IMR-90 (cell line): ENCODE measurements at regions not wholly inside any gene's neighbourhood (a gene's known extent, or its start where the extent isn't known, plus 50 kb on each side); places are given as distances from the start of the nearest gene placed in this dataset.

Experiments used
- ATAC-seq: fragments of 200-7000 bp; cut with Tn5 transposase; 2 replicates; pipeline ENCODE4 v1.9.1; 2020; ENCODE audit warnings: low read depth, mild to moderate bottlenecking, moderate library complexity
- BruUV-seq: library from RNA; stranded (reverse); fragments of 400-500 nt; replicated peaks from 2 replicates; lab custom pipeline; 2021; lab: Mats Ljungman, UMichigan
- CTCF ChIA-PET: fragments of 300-600 bp; formaldehyde crosslinking; extraction: SDS; loops from one replicate; lab custom pipeline; 2021; ENCODE audit warnings: antibody characterized with exemption; lab: Yijun Ruan, JAX
- POLR2A ChIA-PET: fragments of 300-600 bp; sonication (Branson Sonifier 250); formaldehyde crosslinking; loops from one replicate; lab custom pipeline; 2022; ENCODE audit warnings: antibody characterized with exemption; ENCODE audit not compliant: unreplicated experiment; lab: Charles Lee
- DNase-seq: peaks from one replicate; pipeline ENCODE4 v3.0.0; 2013
- H2AFZ ChIP-seq: replicated peaks from 2 replicates; pipeline ENCODE3; 2013; ENCODE audit warnings: low read length, mild to moderate bottlenecking; ENCODE audit not compliant: poor library complexity
- H2AK5ac ChIP-seq: 2 replicates; pipeline ENCODE4 v1.6.1; 2013; ENCODE audit warnings: low read depth, low read length, inconsistent platforms
- H2AK9ac ChIP-seq: replicated peaks from 2 replicates; pipeline ENCODE3; 2013; ENCODE audit warnings: mild to moderate bottlenecking, low read depth, low read length, moderate library complexity; ENCODE audit not compliant: poor library complexity
- H2BK120ac ChIP-seq: 2 replicates; pipeline ENCODE4 v1.6.1; 2013; ENCODE audit warnings: low read depth, low read length, inconsistent platforms
- H2BK15ac ChIP-seq: 3 replicates; pipeline ENCODE4 v1.6.1; 2013; ENCODE audit warnings: low read depth, low read length, inconsistent platforms
- H2BK20ac ChIP-seq: 2 replicates; pipeline ENCODE4 v1.6.1; 2013; ENCODE audit warnings: low read depth, mild to moderate bottlenecking, inconsistent platforms, low read length, moderate library complexity
- H2BK5ac ChIP-seq: 2 replicates; pipeline ENCODE4 v1.6.1; 2013; ENCODE audit warnings: mild to moderate bottlenecking, low read depth, low read length, inconsistent platforms; ENCODE audit not compliant: poor library complexity, severe bottlenecking
- H3K14ac ChIP-seq: replicated peaks from 2 replicates; pipeline ENCODE4 v1.6.1; 2013; ENCODE audit warnings: low read depth, low read length, inconsistent platforms
- H3K18ac ChIP-seq: 2 replicates; pipeline ENCODE4 v1.6.1; 2013; ENCODE audit warnings: low read depth, low read length, control low read depth
- H3K23ac ChIP-seq: 2 replicates; pipeline ENCODE4 v1.6.1; 2013; ENCODE audit warnings: low read depth, low read length, inconsistent platforms
- H3K27ac ChIP-seq: 2 replicates; pipeline ENCODE4 v1.5.1; 2013; ENCODE audit warnings: mild to moderate bottlenecking, control low read depth, low read length; ENCODE audit not compliant: insufficient read depth
- H3K27me3 ChIP-seq: 2 replicates; pipeline ENCODE4 v1.6.1; 2013; ENCODE audit warnings: low read length; ENCODE audit not compliant: control insufficient read depth, insufficient read depth
- H3K36me3 ChIP-seq: 2 replicates; pipeline ENCODE4 v1.6.1; 2013; ENCODE audit warnings: low read length, mixed read lengths; ENCODE audit not compliant: control insufficient read depth, insufficient read depth
- H3K4ac ChIP-seq: 2 replicates; pipeline ENCODE4 v1.6.1; 2013; ENCODE audit warnings: low read depth, low read length, inconsistent platforms
- H3K4me1 ChIP-seq: 2 replicates; pipeline ENCODE4 v1.6.1; 2013; ENCODE audit warnings: low read length, mixed read lengths; ENCODE audit not compliant: control insufficient read depth, insufficient read depth
- H3K4me2 ChIP-seq: 2 replicates; pipeline ENCODE4 v1.6.1; 2013; ENCODE audit warnings: low read depth, mild to moderate bottlenecking, control low read depth, low read length, moderate library complexity
- H3K4me3 ChIP-seq: 2 replicates; pipeline ENCODE4 v1.5.1; 2013; ENCODE audit warnings: low read depth, mild to moderate bottlenecking, control low read depth, low read length, moderate library complexity; ENCODE audit not compliant: insufficient read depth
- H3K56ac ChIP-seq: 2 replicates; pipeline ENCODE4 v1.6.1; 2013; ENCODE audit warnings: low read length, inconsistent platforms; ENCODE audit not compliant: insufficient read depth; ENCODE audit errors: extremely low read depth
- H3K79me1 ChIP-seq, 2 experiments: 2 replicates each; pipeline ENCODE4 v1.6.1; 2013; ENCODE audit warnings: low read length in 2 of 2, inconsistent platforms in 1 of 2, low read depth in 1 of 2
- H3K9ac ChIP-seq: 2 replicates; pipeline ENCODE4 v1.6.1; 2013; ENCODE audit warnings: low read depth, low read length, control low read depth
- H3K9me1 ChIP-seq: 2 replicates; pipeline ENCODE4 v1.6.1; 2013; ENCODE audit warnings: low read length, inconsistent platforms; ENCODE audit not compliant: insufficient read depth
- H3K9me3 ChIP-seq: 2 replicates; pipeline ENCODE4 v1.6.1; 2013; ENCODE audit warnings: low read length; ENCODE audit not compliant: control insufficient read depth, insufficient read depth
- H4K20me1 ChIP-seq: 2 replicates; pipeline ENCODE4 v1.6.1; 2013; ENCODE audit warnings: low read length, inconsistent platforms; ENCODE audit not compliant: insufficient read depth
- H4K5ac ChIP-seq: 2 replicates; pipeline ENCODE4 v1.6.1; 2013; ENCODE audit warnings: mild to moderate bottlenecking, low read depth, low read length, control low read depth
- H4K8ac ChIP-seq, 2 experiments: 2 replicates each; pipeline ENCODE4 v1.6.1; 2013; ENCODE audit warnings: low read depth in 2 of 2, low read length in 2 of 2, control low read depth in 1 of 2, inconsistent platforms in 1 of 2
- H4K91ac ChIP-seq: 2 replicates; pipeline ENCODE4 v1.6.1; 2013; ENCODE audit warnings: low read depth, low read length, inconsistent platforms; ENCODE audit not compliant: insufficient read depth
- BHLHE40 ChIP-seq: fragments of 150-350 bp; IDR thresholded peaks from 2 replicates; pipeline ENCODE4 v1.6.1; 2016; ENCODE audit warnings: mild to moderate bottlenecking, low read depth, low read length
- CHD1 ChIP-seq: IDR thresholded peaks from 2 replicates; pipeline ENCODE4 v1.6.1; 2012; ENCODE audit warnings: low read depth, low read length, improper control_type of control experiment
- CTCF ChIP-seq: conservative IDR thresholded peaks from 2 replicates; pipeline ENCODE4 v1.5.1; 2012; ENCODE audit warnings: mild to moderate bottlenecking, low read depth, low read length, improper control_type of control experiment
- ELK1 ChIP-seq: fragments of 150-350 bp; IDR thresholded peaks from 2 replicates; pipeline ENCODE4 v1.6.1; 2016; ENCODE audit warnings: low read depth, mild to moderate bottlenecking, low read length, moderate library complexity, borderline replicate concordance
- FOS ChIP-seq: fragments of 150-350 bp; IDR thresholded peaks from 2 replicates; pipeline ENCODE4 v1.6.1; 2016; ENCODE audit warnings: low read depth, low read length
- MAFK ChIP-seq: IDR thresholded peaks from 2 replicates; pipeline ENCODE4 v1.6.1; 2012; ENCODE audit warnings: low read depth, low read length, improper control_type of control experiment
- MAZ ChIP-seq: IDR thresholded peaks from 2 replicates; pipeline ENCODE4 v1.6.1; 2012; ENCODE audit warnings: low read depth, mild to moderate bottlenecking, low read length, improper control_type of control experiment, moderate library complexity, borderline replicate concordance
- MXI1 ChIP-seq: IDR thresholded peaks from 2 replicates; pipeline ENCODE4 v1.6.1; 2012; ENCODE audit warnings: low read depth, mild to moderate bottlenecking, low read length, moderate library complexity, borderline replicate concordance
- NFE2L2 ChIP-seq: fragments of 150-350 bp; IDR thresholded peaks from 2 replicates; pipeline ENCODE4 v1.6.1; 2016; ENCODE audit warnings: low read depth, mild to moderate bottlenecking, low read length
- POLR2A ChIP-seq: IDR thresholded peaks from 2 replicates; pipeline ENCODE4 v1.6.1; 2012; ENCODE audit warnings: mild to moderate bottlenecking, low read depth, low read length
- RAD21 ChIP-seq: IDR thresholded peaks from 2 replicates; pipeline ENCODE4 v1.6.1; 2012; ENCODE audit warnings: low read length, improper control_type of control experiment
- RCOR1 ChIP-seq: IDR thresholded peaks from 2 replicates; pipeline ENCODE4 v1.6.1; 2012; ENCODE audit warnings: mild to moderate bottlenecking, low read length, improper control_type of control experiment; ENCODE audit not compliant: insufficient replicate concordance
- RFX5 ChIP-seq: IDR thresholded peaks from 2 replicates; pipeline ENCODE4 v1.8.0; 2012; ENCODE audit warnings: low read depth, mild to moderate bottlenecking, low read length, moderate library complexity
- SMC3 ChIP-seq: fragments of 150-350 bp; IDR thresholded peaks from 2 replicates; pipeline ENCODE4 v1.6.1; 2016; ENCODE audit warnings: low read depth, mild to moderate bottlenecking, antibody characterized with exemption, low read length, moderate library complexity
- USF2 ChIP-seq: fragments of 150-350 bp; IDR thresholded peaks from 2 replicates; pipeline ENCODE4 v1.6.1; 2017; ENCODE audit warnings: mild to moderate bottlenecking, antibody characterized with exemption, low read length, low read depth
- WGBS, 2 experiments: methylation state at CpG; one replicate each; pipeline versions ENCODE4 v1.1.5 to v1.1.7; 2013; ENCODE audit warnings: missing lambda C conversion rate in 2 of 2; ENCODE audit not compliant: insufficient read length in 1 of 2; ENCODE audit errors: extremely low coverage in 2 of 2; 5-methylcytosine and 5-hydroxymethylcytosine counted together
- dilution Hi-C: fragments of 300-500 bp; cut with HindIII; formaldehyde crosslinking; loops from one replicate; pipeline ENCODE4 v1.14.3; 2018; ENCODE audit warnings: low sequenced_read_pairs; ENCODE audit not compliant: unreplicated experiment
- in situ Hi-C: fragments of 300-500 bp; cut with MboI; formaldehyde crosslinking; loops from 3 replicates; pipeline ENCODE4 v1.14.3; 2019; ENCODE audit warnings: low sequenced_read_pairs, inconsistent platforms, mixed read lengths
- intact Hi-C: fragments of 100-400 bp; cut with micrococcal nuclease; formaldehyde crosslinking; loops from 2 replicates; pipeline ENCODE4 v1.10.0; 2022

- TF ChIP-seq RFX5, result no peak
- TF ChIP-seq MXI1, result no peak
- no peak for TF ChIP-seq RAD21
- no peak for TF ChIP-seq SMC3
- TF ChIP-seq FOS, result no peak
- TF ChIP-seq POLR2A, result no peak
- no peak for TF ChIP-seq USF2
- no peak for TF ChIP-seq MAFK
- TF ChIP-seq CTCF, result no peak
- TF ChIP-seq ELK1, result no peak
- TF ChIP-seq MAZ, result no peak
- no peak for TF ChIP-seq BHLHE40
- TF ChIP-seq NFE2L2, result no peak
- no peak for TF ChIP-seq RCOR1
- no peak for TF ChIP-seq CHD1
- H3K79me1 ChIP-seq, result no peaks in the 10 kb centered on the region
- H3K23ac ChIP-seq, result no peak overlapping the region
- POLR2A ChIA-PET, result interaction anchor here (0.6 kb wide), 1 partner anchor 100 kb away, joined by 3 read pairs; no protein-coding TSS in a partner anchor
- H3K56ac ChIP-seq, result no peak overlapping the region
- H2BK20ac ChIP-seq, result no peak overlapping the region
- H3K4ac ChIP-seq, result no peak overlapping the region
- H2BK120ac ChIP-seq, result no peak overlapping the region
- dilution Hi-C loops, result no loop called here
- DNase-seq, result no peak
- no peak overlapping the region for H2AK5ac ChIP-seq
- BruUV-seq, result no TSS peak
- no peak overlapping the region for H4K8ac ChIP-seq
- no peak overlapping the region for H3K27ac ChIP-seq
- no peak overlapping the region for H3K18ac ChIP-seq
- no peaks in the 10 kb centered on the region for H3K9me3 ChIP-seq
- H3K4me1 ChIP-seq, result no peaks in the 10 kb centered on the region
- no peak overlapping the region for H4K5ac ChIP-seq
- no peaks in the 10 kb centered on the region for H3K36me3 ChIP-seq
- WGBS, 2 experiments, result no CpG with 5 or more reads among the region's 2 CpGs
- no peaks in the 10 kb centered on the region for H3K9me1 ChIP-seq
- intact Hi-C loops, result no loop called here
- H3K14ac ChIP-seq, result no peak overlapping the region
- no peak overlapping the region for H2AFZ ChIP-seq
- no peaks in the 10 kb centered on the region for H3K27me3 ChIP-seq
- no peak for ATAC-seq
- in situ Hi-C loops, result no loop called here
- H4K20me1 ChIP-seq, result no peaks in the 10 kb centered on the region
- H3K4me2 ChIP-seq, result no peak overlapping the region
- no peak overlapping the region for H2BK5ac ChIP-seq
- no peak overlapping the region for H4K91ac ChIP-seq
- CTCF ChIA-PET, result no interaction called here
- H2AK9ac ChIP-seq, result no peak overlapping the region
- no peak overlapping the region for H2BK15ac ChIP-seq
- H3K4me3 ChIP-seq, result no peak overlapping the region
- no peak overlapping the region for H3K9ac ChIP-seq
Observed at GRCh38 chr4:126375462-126376054, 1060.8 kb downstream of the FAT4 start.
